Calu3 (cell line): ENCODE measurements at regions not wholly inside any gene's neighbourhood (a gene's known extent, or its start where the extent isn't known, plus 50 kb on each side); places are given as distances from the start of the nearest gene placed in this dataset.

ENCODE experiments used
- BruUV-seq: library from RNA; stranded (reverse); fragments of 400-500 nt; replicated peaks from 2 replicates; lab custom pipeline; 2021; lab: Mats Ljungman, UMichigan
- CTCF ChIA-PET: fragments of 300-600 bp; sonication (Branson Sonifier 250); formaldehyde crosslinking; loops from one replicate; lab custom pipeline; 2022; ENCODE audit warnings: antibody characterized with exemption; lab: Charles Lee
- DNase-seq: peaks from one replicate; pipeline ENCODE4 v3.0.0; 2022
- H3K27ac Mint-ChIP-seq: one replicate; pipeline ENCODE4 v1.8.0; 2022; ENCODE audit warnings: mixed read lengths; ENCODE audit not compliant: unreplicated experiment
- H3K27me3 Mint-ChIP-seq: one replicate; pipeline ENCODE4 v1.8.0; 2022; ENCODE audit warnings: mixed read lengths; ENCODE audit not compliant: unreplicated experiment
- H3K36me3 Mint-ChIP-seq: one replicate; pipeline ENCODE4 v1.8.0; 2022; ENCODE audit warnings: mild to moderate bottlenecking, moderate library complexity, mixed read lengths; ENCODE audit not compliant: insufficient read depth, unreplicated experiment
- H3K4me1 Mint-ChIP-seq: one replicate; pipeline ENCODE4 v1.8.0; 2022; ENCODE audit warnings: mild to moderate bottlenecking, low read depth, mixed read lengths; ENCODE audit not compliant: unreplicated experiment
- H3K4me3 Mint-ChIP-seq: one replicate; pipeline ENCODE4 v1.8.0; 2022; ENCODE audit warnings: mild to moderate bottlenecking, low read depth, moderate library complexity, mixed read lengths; ENCODE audit not compliant: unreplicated experiment
- H3K9me3 Mint-ChIP-seq: one replicate; pipeline ENCODE4 v1.8.0; 2022; ENCODE audit warnings: low read depth, mixed read lengths; ENCODE audit not compliant: unreplicated experiment
- CTCF ChIP-seq: fragments of 200-600 bp; IDR thresholded peaks from one replicate; pipeline ENCODE4 v1.8.0; 2022; ENCODE audit warnings: antibody characterized with exemption; ENCODE audit not compliant: unreplicated experiment
- intact Hi-C: fragments of 100-400 bp; cut with micrococcal nuclease; formaldehyde crosslinking; loops from one replicate; pipeline ENCODE4 v1.10.0; 2022; ENCODE audit not compliant: unreplicated experiment

- no peak for DNase-seq
- no peak for TF ChIP-seq CTCF
- Mint-ChIP-seq H3K27me3 (peaks cover 32% of the 10 kb centered on the region), H3K27ac (no peak overlapping the region), H3K4me1 (peaks cover 19% of the 10 kb centered on the region), H3K9me3 (peaks cover 12% of the 10 kb centered on the region), H3K4me3 (no peak overlapping the region), H3K36me3 (no peaks in the 10 kb centered on the region)
- CTCF ChIA-PET, result no interaction called here
- intact Hi-C loops, result no loop called here
- BruUV-seq, result no TSS peak
These were observed 123.7 kb downstream of the SOX9 start for GRCh38 chr17:72244494-72244893.

GRCh38 chr17:72244956-72245355, 124.1 kb downstream of the SOX9 start:
- Mint-ChIP-seq H3K9me3 (peaks cover 10% of the 10 kb centered on the region), H3K27ac (no peak overlapping the region), H3K36me3 (no peaks in the 10 kb centered on the region), H3K4me3 (no peak overlapping the region), H3K4me1 (peaks cover 20% of the 10 kb centered on the region), H3K27me3 (peaks cover 28% of the 10 kb centered on the region)
- TF ChIP-seq CTCF, result no peak
- intact Hi-C loops, result no loop called here
- CTCF ChIA-PET, result no interaction called here
- BruUV-seq, result no TSS peak
- DNase-seq, result no peak

GRCh38 chr17:72249441-72249840, 128.6 kb downstream of the SOX9 start:
- H3K9me3 Mint-ChIP-seq, result peaks cover 3% of the 10 kb centered on the region
- peak; percentile 16 for DNase-seq
- no peak overlapping the region for H3K27ac Mint-ChIP-seq
- intact Hi-C loops, result no loop called here
- BruUV-seq, result no TSS peak
- H3K4me3 Mint-ChIP-seq, result no peak overlapping the region
- H3K4me1 Mint-ChIP-seq, result peaks cover 15% of the 10 kb centered on the region
- H3K27me3 Mint-ChIP-seq, result peaks cover 33% of the 10 kb centered on the region
- CTCF ChIA-PET, result interaction anchor here (0.6 to 0.7 kb wide), 2 partner anchors 130 to 170 kb away, joined by 3 read pairs; no protein-coding TSS in a partner anchor
- no peak for TF ChIP-seq CTCF
- no peaks in the 10 kb centered on the region for H3K36me3 Mint-ChIP-seq

- intact Hi-C loops, result no loop called here
- no peak for DNase-seq
- CTCF ChIA-PET, result no interaction called here
- no TSS peak for BruUV-seq
- H3K36me3 Mint-ChIP-seq, result no peaks in the 10 kb centered on the region
- peaks cover 15% of the 10 kb centered on the region for H3K4me1 Mint-ChIP-seq
- no peak overlapping the region for H3K27ac Mint-ChIP-seq
- H3K9me3 Mint-ChIP-seq, result peaks cover 2% of the 10 kb centered on the region
- peaks cover 33% of the 10 kb centered on the region for H3K27me3 Mint-ChIP-seq
- TF ChIP-seq CTCF, result no peak
- no peak overlapping the region for H3K4me3 Mint-ChIP-seq
These were observed 129.4 kb downstream of the SOX9 start for GRCh38 chr17:72250206-72250605.
